Breast epithelium (tissue), 3 donors: ENCODE measurements at regions not wholly inside any gene's neighbourhood (a gene's known extent, or its start where the extent isn't known, plus 50 kb on each side); places are given as distances from the start of the nearest gene placed in this dataset.
"Not testable (repeated sequence)": the region's sequence is repeated elsewhere in the genome, so short reads cannot be mapped to it uniquely, and the experiment has no call there.

Experiments
- POLR2A ChIP-seq: fragments of 450-650 bp; IDR thresholded peaks from one replicate; pipeline ENCODE4 v1.6.1; 2016; ENCODE audit warnings: antibody characterized with exemption, mild to moderate bottlenecking, moderate library complexity
- POLR2AphosphoS5 ChIP-seq, 3 donors: sonication (generic); formaldehyde crosslinking; IDR thresholded peaks; one replicate each; pipeline ENCODE4 v1.6.1; 2017; ENCODE audit warnings: antibody characterized with exemption in 3 of 3
- TF ChIP-seq, protein P1 (sequence below), 3 donors: fragments of 450-650 bp; IDR thresholded peaks; one replicate each; pipeline ENCODE4 v1.5.1; 2016 to 2017; ENCODE audit warnings: antibody characterized with exemption in 3 of 3, mild to moderate bottlenecking in 3 of 3, moderate library complexity in 3 of 3

- TF ChIP-seq, protein P1, sequence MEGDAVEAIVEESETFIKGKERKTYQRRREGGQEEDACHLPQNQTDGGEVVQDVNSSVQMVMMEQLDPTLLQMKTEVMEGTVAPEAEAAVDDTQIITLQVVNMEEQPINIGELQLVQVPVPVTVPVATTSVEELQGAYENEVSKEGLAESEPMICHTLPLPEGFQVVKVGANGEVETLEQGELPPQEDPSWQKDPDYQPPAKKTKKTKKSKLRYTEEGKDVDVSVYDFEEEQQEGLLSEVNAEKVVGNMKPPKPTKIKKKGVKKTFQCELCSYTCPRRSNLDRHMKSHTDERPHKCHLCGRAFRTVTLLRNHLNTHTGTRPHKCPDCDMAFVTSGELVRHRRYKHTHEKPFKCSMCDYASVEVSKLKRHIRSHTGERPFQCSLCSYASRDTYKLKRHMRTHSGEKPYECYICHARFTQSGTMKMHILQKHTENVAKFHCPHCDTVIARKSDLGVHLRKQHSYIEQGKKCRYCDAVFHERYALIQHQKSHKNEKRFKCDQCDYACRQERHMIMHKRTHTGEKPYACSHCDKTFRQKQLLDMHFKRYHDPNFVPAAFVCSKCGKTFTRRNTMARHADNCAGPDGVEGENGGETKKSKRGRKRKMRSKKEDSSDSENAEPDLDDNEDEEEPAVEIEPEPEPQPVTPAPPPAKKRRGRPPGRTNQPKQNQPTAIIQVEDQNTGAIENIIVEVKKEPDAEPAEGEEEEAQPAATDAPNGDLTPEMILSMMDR (IDR thresholded peaks at IDR 0.05): not testable (repeated sequence)
- TF ChIP-seq POLR2AphosphoS5 (IDR thresholded peaks at IDR 0.05); POLR2A: not testable (repeated sequence)
Measured at GRCh38 chr2:94708982-94709381, 162.2 kb upstream of the TEKT4 start.
